GM23248 (cell line): ENCODE measurements at regions not wholly inside any gene's neighbourhood (a gene's known extent, or its start where the extent isn't known, plus 50 kb on each side); places are given as distances from the start of the nearest gene placed in this dataset.

Experiments
- EZH2 ChIP-seq: fragments of 200-600 bp; sonication (generic); IDR thresholded peaks from 2 replicates; pipeline ENCODE4 v1.6.1; 2018; ENCODE audit warnings: antibody characterized with exemption, mild to moderate bottlenecking; ENCODE audit not compliant: insufficient read depth, poor library complexity, severe bottlenecking
- EZH2phosphoT487 ChIP-seq: fragments of 200-600 bp; sonication (generic); IDR thresholded peaks from 2 replicates; pipeline ENCODE4 v1.6.1; 2018; ENCODE audit warnings: antibody characterized with exemption, moderate library complexity, mild to moderate bottlenecking, low read depth; ENCODE audit not compliant: insufficient read depth

DNA sequence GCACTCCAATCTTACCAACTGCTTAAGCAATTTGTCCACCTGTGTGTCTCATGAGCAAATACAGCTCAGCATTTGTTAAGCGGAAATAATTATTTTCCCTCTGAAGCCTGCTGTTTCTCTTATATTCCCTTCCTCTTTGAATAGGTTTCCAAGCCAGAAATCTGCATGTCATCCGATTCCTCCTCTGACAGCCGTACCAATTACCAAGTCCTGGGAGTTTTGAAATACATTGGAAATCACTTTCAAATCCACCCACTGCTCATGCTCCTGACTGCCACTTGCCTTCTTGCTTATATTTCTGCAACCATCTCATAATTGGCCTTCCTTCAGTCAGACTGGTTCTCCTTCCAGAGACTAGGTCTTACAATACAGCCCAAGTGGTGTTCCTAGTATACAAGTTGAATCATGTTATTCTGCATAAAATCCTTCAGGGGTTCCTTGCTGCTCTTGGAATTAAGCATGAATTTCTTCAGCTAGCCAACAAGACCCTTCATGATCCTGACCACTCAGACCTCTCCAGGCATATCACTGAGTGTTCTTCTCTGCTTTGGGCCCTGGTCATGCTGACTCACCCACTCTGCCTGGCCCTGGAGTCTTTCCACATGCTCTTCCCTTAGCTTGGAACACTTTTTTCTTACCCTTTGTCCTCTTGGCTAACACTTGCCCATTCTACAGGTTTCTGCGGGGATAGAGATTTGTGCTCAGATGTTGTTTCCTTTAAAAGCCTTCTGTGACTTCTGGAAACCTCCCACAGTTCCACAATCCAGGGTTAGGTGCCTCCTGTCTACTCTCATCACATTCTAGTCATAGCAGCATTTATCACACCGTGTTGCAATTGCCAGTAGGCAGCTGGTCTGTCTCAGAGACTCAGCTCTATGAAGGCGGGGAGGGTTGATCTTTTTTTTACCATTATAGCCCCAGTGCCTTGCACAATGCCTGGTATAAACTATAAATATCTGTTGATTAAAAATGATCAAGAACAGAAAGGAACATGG lies 157.6 kb downstream of the ARL6IP6 start:
- TF ChIP-seq EZH2 (no peak), EZH2phosphoT487 (no peak)
